ENCODE measurements at regions not wholly inside any gene's neighbourhood (a gene's known extent, or its start where the extent isn't known, plus 50 kb on each side); places are given as distances from the start of the nearest gene placed in this dataset.
"Not testable (repeated sequence)": the region's sequence is repeated elsewhere in the genome, so short reads cannot be mapped to it uniquely, and the experiment has no call there.

- DNase-seq; H3K4me1 Mint-ChIP-seq; H3K36me3 Mint-ChIP-seq (ENCODE audit: low read depth); POLR2A ChIA-PET; H3K27ac Mint-ChIP-seq; H3K4me3 Mint-ChIP-seq; CTCF ChIA-PET; H3K9me3 Mint-ChIP-seq: not testable (repeated sequence)
- H3K27me3 Mint-ChIP-seq, result peaks cover 59% of the 10 kb centered on the region
Measured at GRCh38 chr5:138682462-138682861, 70.8 kb upstream of the CTNNA1 start.

GRCh38 chr5:138678826-138679225 lies 74.4 kb upstream of the CTNNA1 start:
- POLR2A ChIA-PET; H3K4me1 Mint-ChIP-seq; CTCF ChIA-PET; DNase-seq; H3K27ac Mint-ChIP-seq; H3K36me3 Mint-ChIP-seq (ENCODE audit: low read depth); H3K4me3 Mint-ChIP-seq: not testable (repeated sequence)
- Mint-ChIP-seq H3K27me3 (peaks cover 61% of the 10 kb centered on the region), H3K9me3 (peaks cover 17% of the 10 kb centered on the region)

- peaks cover 66% of the 10 kb centered on the region for H3K27me3 Mint-ChIP-seq
Measured at GRCh38 chr5:138677782-138678181, 75.4 kb upstream of the CTNNA1 start.

GRCh38 chr5:138676556-138677193 lies 76.5 kb upstream of the CTNNA1 start:
- POLR2A ChIA-PET, result no interaction called here
- peaks cover 71% of the 10 kb centered on the region for H3K27me3 Mint-ChIP-seq

More at GRCh38 chr5:138677782-138678181, 75.4 kb upstream of the CTNNA1 start:
- H3K4me1 Mint-ChIP-seq, result no peaks in the 10 kb centered on the region
- H3K27ac Mint-ChIP-seq, result no peak overlapping the region
- no peak for DNase-seq
- peaks cover 15% of the 10 kb centered on the region for H3K9me3 Mint-ChIP-seq
- ChIA-PET POLR2A (no interaction called here), CTCF (no interaction called here)
- no peaks in the 10 kb centered on the region for H3K36me3 Mint-ChIP-seq (ENCODE audit: low read depth)
- no peak overlapping the region for H3K4me3 Mint-ChIP-seq

DNA sequence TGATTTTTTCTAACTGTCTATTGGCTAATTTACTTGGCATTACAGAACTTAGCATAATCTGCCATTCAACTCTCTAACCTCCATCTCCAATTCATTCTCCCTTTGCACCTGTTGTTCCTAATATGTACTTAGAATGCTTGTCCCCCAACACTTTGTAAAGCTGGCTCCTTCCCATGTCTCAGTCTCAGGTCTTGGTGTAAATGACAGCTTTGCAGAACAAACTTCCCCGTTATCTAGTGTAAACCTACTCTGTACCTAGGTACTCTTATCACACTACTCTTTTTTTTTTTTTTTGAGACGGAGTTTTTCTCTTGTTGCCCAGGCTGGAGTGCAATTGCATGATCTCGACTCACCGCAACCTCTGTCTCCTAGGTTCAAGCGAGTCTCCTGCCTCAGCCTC lies 77.2 kb upstream of the CTNNA1 start:
- Mint-ChIP-seq H3K9me3 (peaks cover 15% of the 10 kb centered on the region), H3K4me1 (no peaks in the 10 kb centered on the region), H3K4me3 (no peak overlapping the region), H3K36me3 (ENCODE audit: low read depth) (no peaks in the 10 kb centered on the region), H3K27me3 (peaks cover 70% of the 10 kb centered on the region), H3K27ac (no peak overlapping the region)
- POLR2A ChIA-PET, result no interaction called here
- CTCF ChIA-PET, result interaction anchor here (0.7 kb wide), 1 partner anchor 20 kb away, joined by 3 read pairs; no protein-coding TSS in a partner anchor
- no peak for DNase-seq

More at GRCh38 chr5:138676556-138677193, 76.5 kb upstream of the CTNNA1 start:
- no peaks in the 10 kb centered on the region for H3K36me3 Mint-ChIP-seq (ENCODE audit: low read depth)
- H3K4me1 Mint-ChIP-seq, result no peaks in the 10 kb centered on the region
- peaks cover 15% of the 10 kb centered on the region for H3K9me3 Mint-ChIP-seq
- no peak overlapping the region for H3K4me3 Mint-ChIP-seq
- no peak for DNase-seq
- no peak overlapping the region for H3K27ac Mint-ChIP-seq
- CTCF ChIA-PET, result interaction anchor here (0.6 to 0.7 kb wide), 2 partner anchors 21 to 994 kb away, joined by 3 to 5 read pairs; no protein-coding TSS in a partner anchor

DNA sequence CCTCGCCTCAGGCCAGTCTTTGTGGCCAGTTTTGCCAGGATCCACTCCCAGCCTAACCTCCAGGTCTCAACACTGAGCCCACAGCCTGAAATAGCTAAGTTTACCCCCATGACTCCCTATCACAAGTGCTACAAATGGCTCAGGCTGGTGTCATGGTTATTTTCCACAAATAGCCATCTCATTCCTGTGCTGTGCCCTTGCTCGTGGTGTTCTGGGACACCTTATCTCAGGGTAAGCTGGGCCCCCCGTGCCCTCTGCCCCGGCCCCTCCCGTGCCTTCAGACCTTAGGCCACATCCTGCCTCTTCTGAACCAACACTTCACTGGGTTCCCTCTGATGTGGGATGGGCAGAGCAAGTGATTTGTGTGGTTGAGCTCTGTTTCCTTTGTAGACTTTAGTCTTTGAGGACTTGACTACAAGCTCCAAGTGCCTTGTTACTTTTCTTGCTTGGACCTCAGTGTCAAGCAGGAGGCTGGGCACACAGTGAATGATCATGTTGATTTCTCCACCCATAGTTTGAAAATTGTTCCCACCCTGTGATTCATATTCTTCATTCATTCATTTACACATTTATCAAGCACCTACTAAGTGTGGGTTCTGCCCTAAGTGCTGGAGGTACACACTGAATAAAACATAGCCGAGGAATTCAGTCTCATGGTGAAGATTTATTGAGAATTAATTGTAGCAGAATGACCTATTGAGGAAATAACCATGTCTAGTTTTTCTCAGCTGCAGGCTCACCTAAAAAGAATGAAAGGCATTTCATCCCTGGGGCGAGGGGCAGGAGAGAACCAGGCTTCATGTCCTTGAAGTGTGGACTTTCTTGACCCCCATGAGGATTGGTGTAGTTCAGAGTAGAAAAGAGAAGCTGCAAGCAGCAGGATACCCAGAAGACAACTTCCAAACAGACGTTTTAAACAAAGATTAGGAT lies 84.5 kb upstream of the CTNNA1 start:
- H3K9me3 Mint-ChIP-seq, result peaks cover 1% of the 10 kb centered on the region
- ChIA-PET POLR2A (no interaction called here), CTCF (interaction anchor here (0.6 to 1.0 kb wide), 3 partner anchors 12 to 155 kb away, joined by 3 to 4 read pairs (median 4); no protein-coding TSS in a partner anchor)
- no peak overlapping the region for H3K4me3 Mint-ChIP-seq
- peak; percentile 77 for DNase-seq
- peaks cover 21% of the 10 kb centered on the region for H3K4me1 Mint-ChIP-seq
- H3K36me3 Mint-ChIP-seq (ENCODE audit: low read depth), result no peaks in the 10 kb centered on the region
- peaks cover 87% of the 10 kb centered on the region for H3K27me3 Mint-ChIP-seq
- no peak overlapping the region for H3K27ac Mint-ChIP-seq

GRCh38 chr5:138667782-138668331 lies 85.4 kb upstream of the CTNNA1 start:
- peaks cover 87% of the 10 kb centered on the region for H3K27me3 Mint-ChIP-seq

DNA sequence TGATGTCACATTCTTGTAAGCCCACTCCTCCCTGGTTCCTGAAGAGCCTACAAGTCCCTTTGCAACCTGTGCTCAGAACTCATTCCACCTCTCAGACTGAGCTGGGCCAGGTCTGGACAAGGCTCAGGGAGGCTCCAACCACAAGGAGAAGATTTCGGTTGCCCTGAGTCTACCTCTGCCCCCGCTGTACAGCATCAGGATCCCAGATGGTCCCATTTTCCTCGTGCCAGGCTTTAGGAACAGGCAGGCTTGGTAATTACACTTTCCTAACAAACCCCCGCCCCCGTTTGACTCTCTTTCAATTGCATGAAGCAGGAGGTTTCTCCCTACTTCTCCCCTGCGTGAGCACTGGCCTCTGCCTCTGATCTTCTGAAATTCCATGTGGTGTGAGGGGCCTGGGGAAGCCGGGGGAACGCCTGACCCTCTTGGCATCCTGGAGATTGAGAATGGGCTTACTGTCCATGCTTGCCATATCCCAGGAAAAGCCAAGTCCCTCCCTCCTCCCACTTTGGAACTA lies 86.9 kb upstream of the CTNNA1 start:
- Mint-ChIP-seq H3K27ac (no peak overlapping the region), H3K4me1 (peaks cover 34% of the 10 kb centered on the region), H3K27me3 (peaks cover 90% of the 10 kb centered on the region), H3K36me3 (ENCODE audit: low read depth) (no peaks in the 10 kb centered on the region), H3K4me3 (no peak overlapping the region), H3K9me3 (no peaks in the 10 kb centered on the region)
- ChIA-PET POLR2A (no interaction called here), CTCF (interaction anchor here (1.3 to 1.7 kb wide), 3 partner anchors 8 to 18 kb away, joined by 3 to 6 read pairs (median 4); no protein-coding TSS in a partner anchor)
- DNase-seq, result no peak

More at GRCh38 chr5:138667782-138668331, 85.4 kb upstream of the CTNNA1 start:
- H3K36me3 Mint-ChIP-seq (ENCODE audit: low read depth); H3K9me3 Mint-ChIP-seq; H3K4me3 Mint-ChIP-seq; POLR2A ChIA-PET; DNase-seq: not testable (repeated sequence)
- CTCF ChIA-PET, result interaction anchor here (0.6 to 1.0 kb wide), 2 partner anchors 11 to 156 kb away, joined by 3 to 4 read pairs; no protein-coding TSS in a partner anchor
- peaks cover 29% of the 10 kb centered on the region for H3K4me1 Mint-ChIP-seq
- H3K27ac Mint-ChIP-seq, result peak overlapping the region; percentile 33

DNA sequence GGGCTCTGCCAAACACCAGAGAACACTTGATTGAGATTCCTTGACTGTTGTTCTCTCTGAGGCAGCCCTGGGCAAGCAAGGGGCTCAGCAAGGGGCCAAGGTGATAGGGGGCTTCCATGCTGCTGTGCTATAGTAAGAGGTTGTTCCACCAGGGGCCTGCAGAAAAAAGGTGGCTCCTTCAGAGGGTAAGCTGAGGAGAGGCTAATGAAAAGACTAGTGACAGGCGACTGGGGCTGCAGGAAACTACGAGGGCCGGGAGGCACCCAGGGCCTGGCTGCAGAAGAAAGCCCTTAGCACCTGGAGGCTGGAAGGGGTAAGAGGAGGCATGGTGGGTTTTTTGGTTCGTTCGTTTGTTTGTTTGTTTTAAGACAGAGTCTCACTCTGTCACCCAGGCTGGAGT lies 88.0 kb upstream of the CTNNA1 start:
- CTCF ChIA-PET, result interaction anchor here (0.6 to 1.7 kb wide), 3 partner anchors 9 to 571 kb away, joined by 4 to 6 read pairs (median 4); no protein-coding TSS in a partner anchor
- POLR2A ChIA-PET, result no interaction called here
- no peak for DNase-seq
- peaks cover 34% of the 10 kb centered on the region for H3K4me1 Mint-ChIP-seq
- H3K4me3 Mint-ChIP-seq, result no peak overlapping the region
- H3K36me3 Mint-ChIP-seq (ENCODE audit: low read depth), result no peaks in the 10 kb centered on the region
- no peak overlapping the region for H3K27ac Mint-ChIP-seq
- peaks cover 95% of the 10 kb centered on the region for H3K27me3 Mint-ChIP-seq
- H3K9me3 Mint-ChIP-seq, result no peaks in the 10 kb centered on the region

- ChIA-PET POLR2A (no interaction called here), CTCF (interaction anchor here (0.6 to 0.9 kb wide), 2 partner anchors 10 to 571 kb away, joined by 4 read pairs; no protein-coding TSS in a partner anchor)
- no peaks in the 10 kb centered on the region for H3K36me3 Mint-ChIP-seq (ENCODE audit: low read depth)
- no peak for DNase-seq
- H3K9me3 Mint-ChIP-seq, result no peaks in the 10 kb centered on the region
- H3K4me3 Mint-ChIP-seq, result no peak overlapping the region
- peaks cover 32% of the 10 kb centered on the region for H3K4me1 Mint-ChIP-seq
- H3K27ac Mint-ChIP-seq, result no peak overlapping the region
- H3K27me3 Mint-ChIP-seq, result peaks cover 95% of the 10 kb centered on the region
Measured at GRCh38 chr5:138664276-138664943, 88.8 kb upstream of the CTNNA1 start.

DNA sequence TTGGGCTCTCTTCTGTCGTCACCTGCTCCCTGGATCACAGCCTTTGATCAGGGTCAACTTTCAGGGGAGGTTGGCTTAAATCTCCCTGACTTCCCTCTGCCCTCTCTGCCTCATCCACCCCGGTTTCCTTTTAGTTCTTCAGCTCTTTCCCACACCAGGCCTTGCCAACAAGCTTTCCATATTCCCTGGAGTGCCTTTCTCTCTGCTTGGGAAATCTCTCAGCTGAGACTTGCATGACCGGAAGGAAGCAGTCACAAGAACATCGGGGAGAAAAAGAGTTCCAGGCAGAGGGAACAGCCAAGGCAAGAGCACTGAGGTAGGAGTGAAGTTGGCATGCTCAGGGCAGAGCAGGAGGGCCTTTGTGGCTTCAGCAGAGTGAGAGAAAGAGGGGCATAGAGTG lies 88.4 kb upstream of the HSPA9 start:
- H3K27me3 Mint-ChIP-seq, result peaks cover 94% of the 10 kb centered on the region
- ChIA-PET POLR2A (no interaction called here), CTCF (interaction anchor here (1.5 kb wide), 1 partner anchor 14 kb away, joined by 9 read pairs; no protein-coding TSS in a partner anchor)
- H3K36me3 Mint-ChIP-seq (ENCODE audit: low read depth), result no peaks in the 10 kb centered on the region
- peaks cover 24% of the 10 kb centered on the region for H3K4me1 Mint-ChIP-seq
- DNase-seq, result no peak
- H3K4me3 Mint-ChIP-seq, result no peak overlapping the region
- H3K27ac Mint-ChIP-seq, result no peak overlapping the region
- H3K9me3 Mint-ChIP-seq, result no peaks in the 10 kb centered on the region

GRCh38 chr5:138663009-138663408 lies 87.8 kb upstream of the HSPA9 start:
- Mint-ChIP-seq H3K4me1 (peaks cover 18% of the 10 kb centered on the region), H3K9me3 (no peaks in the 10 kb centered on the region), H3K4me3 (no peak overlapping the region), H3K27ac (no peak overlapping the region), H3K36me3 (ENCODE audit: low read depth) (no peaks in the 10 kb centered on the region), H3K27me3 (peaks cover 91% of the 10 kb centered on the region)
- peak; percentile 35 for DNase-seq
- CTCF ChIA-PET, result interaction anchor here (1.5 kb wide), 1 partner anchor 14 kb away, joined by 9 read pairs; no protein-coding TSS in a partner anchor
- POLR2A ChIA-PET, result no interaction called here

Data from activated CD4-positive, alpha-beta T cell treated with anti-CD3 and anti-CD28 coated beads, Interleukin-2, amount 10 ng/mL, durations not matched to agents 7 days and 5 days (primary cell).